Keratinocyte (primary cell): ENCODE measurements at regions not wholly inside any gene's neighbourhood (a gene's known extent, or its start where the extent isn't known, plus 50 kb on each side); places are given as distances from the start of the nearest gene placed in this dataset.

Experiments
- DNase-seq: peaks from one replicate; pipeline ENCODE4 v3.0.0-alpha.2; 2011; ENCODE audit warnings: low read depth, missing footprints, low spot score
- FAIRE-seq: peaks from 2 replicates; lab custom pipeline; 2011; peaks lifted over from hg19 to GRCh38; lab: Jason Lieb, UNC
- H2AFZ ChIP-seq: 2 replicates; pipeline ENCODE4 v1.6.0; 2012; ENCODE audit warnings: low read length, control low read depth, inconsistent platforms; ENCODE audit not compliant: control insufficient read depth
- H3K27ac ChIP-seq: 2 replicates; pipeline ENCODE4 v1.5.1; 2011; ENCODE audit warnings: low read length; ENCODE audit not compliant: control insufficient read depth, insufficient read depth
- H3K27me3 ChIP-seq: 3 replicates; pipeline ENCODE4 v1.6.0; 2011; ENCODE audit warnings: low read length; ENCODE audit not compliant: control insufficient read depth, insufficient read depth; ENCODE audit errors: extremely low read depth
- H3K36me3 ChIP-seq, 2 experiments: 2 replicates in 1 of 2; 3 replicates in 1 of 2; pipeline ENCODE4 v1.5.1; 2011; ENCODE audit warnings: low read length in 2 of 2, mild to moderate bottlenecking in 1 of 2; ENCODE audit not compliant: control insufficient read depth in 2 of 2, insufficient read depth in 2 of 2; ENCODE audit errors: extremely low read depth in 1 of 2
- H3K4me1 ChIP-seq: 3 replicates; pipeline ENCODE4 v1.5.1; 2011; ENCODE audit warnings: low read length; ENCODE audit not compliant: control insufficient read depth, insufficient read depth; ENCODE audit errors: extremely low read depth
- H3K4me2 ChIP-seq: 3 replicates; pipeline ENCODE4 v1.6.0; 2011; ENCODE audit warnings: low read depth, low read length; ENCODE audit not compliant: control insufficient read depth, insufficient read depth; ENCODE audit errors: extremely low read depth
- H3K4me3 ChIP-seq, 3 experiments: fragments of 200-600 bp in 1 of 3; sonication (generic) in 1 of 3; 2 replicates in 2 of 3; 3 replicates in 1 of 3; pipeline ENCODE4 v1.5.1; 2011 to 2016; ENCODE audit warnings: low read length in 3 of 3, mild to moderate bottlenecking in 3 of 3, control low read depth in 2 of 3, inconsistent platforms in 1 of 3, low read depth in 1 of 3, mixed read lengths in 1 of 3, mixed run types in 1 of 3, moderate library complexity in 1 of 3; ENCODE audit not compliant: control insufficient read depth in 2 of 3, insufficient read depth in 2 of 3; ENCODE audit errors: extremely low read depth in 1 of 3
- H3K79me2 ChIP-seq: 2 replicates; pipeline ENCODE4 v1.6.0; 2012; ENCODE audit warnings: low read length; ENCODE audit not compliant: control insufficient read depth, insufficient read depth
- H3K9ac ChIP-seq: 3 replicates; pipeline ENCODE4 v1.6.0; 2011; ENCODE audit warnings: low read length; ENCODE audit not compliant: control insufficient read depth, insufficient read depth; ENCODE audit errors: extremely low read depth
- H3K9me1 ChIP-seq: 3 replicates; pipeline ENCODE4 v1.6.0; 2011; ENCODE audit warnings: low read length; ENCODE audit not compliant: control insufficient read depth, insufficient read depth; ENCODE audit errors: extremely low read depth
- H3K9me3 ChIP-seq: 2 replicates; pipeline ENCODE4 v1.5.1; 2012; ENCODE audit warnings: low read depth, low read length; ENCODE audit not compliant: control insufficient read depth
- H4K20me1 ChIP-seq: 3 replicates; pipeline ENCODE4 v1.6.0; 2011; ENCODE audit warnings: low read length; ENCODE audit not compliant: control insufficient read depth, insufficient read depth; ENCODE audit errors: extremely low read depth
- CTCF ChIP-seq, 3 experiments: IDR thresholded peaks in 1 of 3; conservative IDR thresholded peaks in 1 of 3; optimal IDR thresholded peaks in 1 of 3; 2 replicates in 2 of 3; 3 replicates in 1 of 3; pipeline versions ENCODE3 to v1.5.1; 2011; ENCODE audit warnings: low read length in 3 of 3, mild to moderate bottlenecking in 3 of 3, moderate library complexity in 2 of 3, control low read depth in 1 of 3, inconsistent platforms in 1 of 3; ENCODE audit not compliant: insufficient read depth in 2 of 3; ENCODE audit errors: extremely low read depth in 1 of 3
- EZH2 ChIP-seq: IDR thresholded peaks from one replicate; pipeline ENCODE4 v1.6.1; 2012; ENCODE audit warnings: inconsistent platforms, mild to moderate bottlenecking, low read length, moderate library complexity
- dilution Hi-C: fragments of 300-500 bp; cut with MboI; formaldehyde crosslinking; loops from one replicate; pipeline ENCODE4 v1.7.0; 2020; ENCODE audit warnings: low sequenced_read_pairs; ENCODE audit not compliant: extremely low pct_ligation_motif_present

GRCh38 chr2:219857751-219858150, 230.3 kb downstream of the SLC4A3 start:
- Histone ChIP-seq H3K79me2 (no peaks in the 10 kb centered on the region), H3K27ac (no peak overlapping the region), H3K4me2 (no peak overlapping the region), H3K9me3 (no peaks in the 10 kb centered on the region), H3K36me3 (no peaks in the 10 kb centered on the region), H3K9me1 (no peaks in the 10 kb centered on the region), H4K20me1 (no peaks in the 10 kb centered on the region), H3K4me3 (no peak overlapping the region), H2AFZ (no peak overlapping the region), H3K4me1 (no peaks in the 10 kb centered on the region), H3K9ac (no peak overlapping the region), H3K27me3 (peaks cover 19% of the 10 kb centered on the region)
- DNase-seq (no peak), FAIRE-seq (no peak)
- dilution Hi-C loops = no loop called here
- TF ChIP-seq CTCF (optimal IDR thresholded peaks at IDR 0.05 in 1 of 3, IDR thresholded peaks at IDR 0.05 in 1 of 3, conservative IDR thresholded peaks at IDR 0.05 in 1 of 3; ENCODE audit: extremely low read depth in 1 of 3, insufficient read depth in 2 of 3, low read length in 3 of 3) (no peak), EZH2 (no peak)

- H3K9me3 ChIP-seq = no peaks in the 10 kb centered on the region
- no peaks in the 10 kb centered on the region for H3K9me1 ChIP-seq
- no peak for DNase-seq
- H3K4me2 ChIP-seq = no peak overlapping the region
- no peaks in the 10 kb centered on the region for H3K36me3 ChIP-seq
- no peak overlapping the region for H2AFZ ChIP-seq
- no peaks in the 10 kb centered on the region for H3K79me2 ChIP-seq
- H3K9ac ChIP-seq = no peak overlapping the region
- dilution Hi-C loops = no loop called here
- FAIRE-seq = no peak
- no peak for TF ChIP-seq EZH2
- TF ChIP-seq CTCF (optimal IDR thresholded peaks at IDR 0.05 in 1 of 3, IDR thresholded peaks at IDR 0.05 in 1 of 3, conservative IDR thresholded peaks at IDR 0.05 in 1 of 3; ENCODE audit: extremely low read depth in 1 of 3, insufficient read depth in 2 of 3, low read length in 3 of 3) = no peak
- H3K4me3 ChIP-seq = no peak overlapping the region
- H3K4me1 ChIP-seq = no peaks in the 10 kb centered on the region
- peaks cover 9% of the 10 kb centered on the region for H3K27me3 ChIP-seq
- H3K27ac ChIP-seq = no peak overlapping the region
- H4K20me1 ChIP-seq = no peaks in the 10 kb centered on the region
These were observed 233.9 kb downstream of the SLC4A3 start for GRCh38 chr2:219861307-219861706.
